GM21526 (cell line): ENCODE measurements at regions not wholly inside any gene's neighbourhood (a gene's known extent, or its start where the extent isn't known, plus 50 kb on each side); places are given as distances from the start of the nearest gene placed in this dataset.
"Not testable (repeated sequence)": the region's sequence is repeated elsewhere in the genome, so short reads cannot be mapped to it uniquely, and the experiment has no call there.

Source experiments
- ATAC-seq: cut with Tn5 transposase; IDR thresholded peaks from one replicate; pipeline ENCODE4 v1.9.1; 2021; ENCODE audit warnings: moderate library complexity; ENCODE audit not compliant: unreplicated experiment, low FRiP score

DNA sequence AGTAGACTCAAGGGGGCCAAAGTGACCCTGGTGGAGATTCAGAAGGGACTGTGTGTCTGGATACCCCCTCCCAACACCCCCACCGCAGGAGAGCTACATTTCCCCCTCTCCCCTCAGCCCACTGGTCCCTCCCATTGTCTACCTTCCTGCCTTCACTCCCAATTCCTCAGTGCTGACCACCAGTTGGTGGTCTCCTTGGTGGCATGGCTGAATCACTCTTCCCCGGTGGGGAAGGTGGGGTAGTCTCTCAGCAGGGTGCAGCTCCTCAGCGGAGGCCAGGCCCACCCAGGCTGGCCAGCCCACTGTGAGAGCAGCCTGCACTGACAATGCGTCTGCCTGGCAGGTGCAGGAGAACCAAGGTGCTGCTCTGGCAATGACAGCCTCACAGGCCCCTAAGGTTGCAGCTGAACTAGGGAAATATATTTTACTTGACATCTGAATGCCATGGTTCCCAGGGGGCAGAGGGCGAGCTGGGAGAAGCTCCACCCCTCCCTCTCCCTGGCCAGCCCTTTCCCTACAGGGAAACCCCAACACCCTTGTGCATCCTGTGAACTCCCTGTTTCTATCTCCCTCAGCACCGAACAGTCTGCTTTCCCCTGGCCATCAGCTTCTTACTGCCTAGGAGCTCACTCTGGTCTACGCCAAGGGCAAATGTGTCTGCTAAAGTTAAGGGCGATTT lies 62.6 kb upstream of the PAX8 start:
- ATAC-seq, result no peak

DNA sequence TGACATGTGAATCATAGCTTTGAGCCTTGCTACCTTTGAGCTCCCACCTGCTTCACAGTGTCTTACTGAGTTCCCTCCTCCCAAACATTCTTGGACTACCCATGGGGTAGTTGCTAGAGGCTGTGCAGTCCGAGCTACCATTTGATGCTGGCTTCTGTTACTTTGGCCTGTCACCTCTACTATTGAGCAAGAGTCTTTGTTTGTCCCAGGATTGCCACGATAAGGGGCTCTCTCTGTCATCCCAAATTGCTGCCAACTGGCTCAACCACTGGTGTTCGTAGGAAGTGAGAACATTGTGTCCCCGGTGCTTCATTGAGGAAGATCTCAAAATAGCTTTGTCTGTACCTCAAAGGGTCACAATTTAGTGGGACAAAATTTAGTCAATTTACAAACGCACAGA lies 59.1 kb upstream of the PAX8 start:
- ATAC-seq, result no peak

DNA sequence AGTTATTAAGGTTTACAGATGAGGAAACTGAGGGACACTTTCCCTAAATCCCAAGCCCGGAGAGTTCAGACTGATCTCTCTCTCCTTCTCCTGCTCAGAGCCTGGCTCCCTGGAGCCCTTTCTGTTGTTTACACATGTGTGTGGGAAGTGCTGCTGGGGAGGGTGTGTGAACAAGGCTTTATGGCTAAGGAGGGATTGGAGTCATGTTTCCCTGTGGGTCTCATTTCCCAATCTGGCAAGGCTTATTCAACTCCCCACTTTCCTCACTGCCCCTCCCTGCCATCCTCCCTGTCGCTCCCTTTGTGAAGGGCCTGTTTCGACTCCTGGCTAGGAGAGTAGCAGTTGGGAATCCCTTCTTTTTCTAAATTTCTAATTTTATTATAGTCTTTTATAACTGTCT lies 57.3 kb upstream of the PAX8 start:
- not testable (repeated sequence) for ATAC-seq

DNA sequence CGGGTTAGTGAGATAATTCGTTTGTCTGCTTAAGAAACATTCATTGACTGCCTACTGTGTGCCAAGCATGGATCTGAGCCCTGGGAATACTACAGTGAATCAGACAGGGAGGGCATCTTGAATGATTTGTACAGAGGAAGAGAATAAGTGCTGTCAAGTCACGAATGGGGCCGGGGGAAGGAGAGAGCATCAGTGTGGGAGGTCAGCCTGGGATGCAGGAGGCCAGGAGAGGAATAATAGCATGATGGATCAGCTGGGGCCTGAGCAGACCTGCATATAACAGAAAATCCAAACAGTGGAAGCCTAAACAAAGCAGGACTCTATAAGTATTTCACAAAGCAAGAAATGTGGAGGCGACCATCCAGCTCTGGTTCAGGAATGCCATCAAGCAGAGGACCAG lies 55.4 kb upstream of the PAX8 start:
- ATAC-seq, result no peak

DNA sequence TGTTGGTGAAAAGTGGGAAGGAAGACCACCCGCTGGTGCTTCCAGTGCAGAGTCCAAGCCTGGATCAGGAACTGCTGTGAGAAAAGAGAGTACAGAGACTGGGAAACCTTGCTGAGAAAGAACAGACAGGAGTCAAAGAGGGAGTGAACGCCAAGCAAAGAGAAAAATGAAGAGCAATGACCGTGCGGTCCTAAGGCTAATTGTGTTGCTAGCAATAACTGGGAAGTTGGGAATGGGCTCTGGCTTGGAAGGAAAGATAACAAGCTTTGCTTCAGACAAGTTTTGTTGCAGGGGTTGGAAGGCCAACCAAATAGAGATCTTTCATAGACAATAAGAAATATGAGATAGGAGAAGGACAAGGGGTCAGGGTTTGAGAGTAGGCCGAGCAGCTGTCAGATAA lies 55.0 kb upstream of the PAX8 start:
- not testable (repeated sequence) for ATAC-seq

DNA sequence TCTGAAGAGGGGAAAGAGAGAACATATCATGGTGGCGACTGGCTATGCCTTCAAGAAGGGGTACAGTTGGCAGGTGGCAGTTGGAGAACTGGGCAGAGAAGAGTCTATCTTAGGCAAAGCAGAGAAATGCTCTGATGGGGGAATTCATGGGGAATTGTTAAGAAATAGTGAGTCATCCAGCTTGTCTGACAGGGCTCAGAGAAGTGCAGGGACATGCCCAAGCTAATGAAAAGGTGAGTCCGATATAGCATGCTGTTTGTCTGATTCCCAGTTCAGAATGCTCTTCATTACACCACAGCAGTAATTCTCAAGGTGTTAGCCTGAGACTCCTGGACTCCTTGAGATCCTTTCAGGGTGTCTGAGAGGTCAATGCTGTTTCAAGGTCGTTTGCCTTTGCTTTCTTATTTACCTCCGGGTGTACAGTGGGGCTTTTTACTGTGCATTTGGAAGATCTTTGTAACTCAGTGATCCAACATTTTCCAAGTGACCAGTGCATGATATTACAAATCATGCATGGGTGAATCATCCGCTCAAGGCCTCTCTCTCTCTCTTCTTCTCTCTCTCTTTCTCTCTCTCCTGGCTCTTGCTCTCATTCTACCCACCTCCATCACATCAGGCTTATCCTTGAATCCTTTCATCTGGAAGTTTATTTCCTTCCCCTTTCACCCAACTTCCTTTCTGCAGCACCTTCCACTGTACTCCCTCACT lies 51.5 kb upstream of the PAX8 start:
- ATAC-seq, result not testable (repeated sequence)

DNA sequence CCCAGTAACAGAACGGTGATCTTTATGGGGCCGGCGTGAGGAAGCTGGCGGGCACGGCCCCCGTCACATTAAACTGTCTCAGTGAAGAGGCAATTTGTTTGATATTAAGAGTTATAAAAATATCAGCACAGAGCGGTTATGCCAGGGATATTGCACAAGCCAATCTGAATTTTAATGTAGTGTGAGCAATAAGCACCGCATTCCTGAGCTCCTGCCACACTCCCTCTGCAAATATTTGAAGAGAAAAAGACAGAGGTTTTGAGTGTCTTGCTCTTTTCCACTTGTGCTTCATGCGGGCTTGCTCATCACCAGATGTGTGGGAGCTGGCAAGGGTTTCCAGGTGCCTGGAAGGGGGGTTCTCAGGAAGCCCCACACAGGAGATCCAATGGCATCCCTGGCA lies 50.3 kb upstream of the PAX8 start:
- ATAC-seq, result not testable (repeated sequence)

DNA sequence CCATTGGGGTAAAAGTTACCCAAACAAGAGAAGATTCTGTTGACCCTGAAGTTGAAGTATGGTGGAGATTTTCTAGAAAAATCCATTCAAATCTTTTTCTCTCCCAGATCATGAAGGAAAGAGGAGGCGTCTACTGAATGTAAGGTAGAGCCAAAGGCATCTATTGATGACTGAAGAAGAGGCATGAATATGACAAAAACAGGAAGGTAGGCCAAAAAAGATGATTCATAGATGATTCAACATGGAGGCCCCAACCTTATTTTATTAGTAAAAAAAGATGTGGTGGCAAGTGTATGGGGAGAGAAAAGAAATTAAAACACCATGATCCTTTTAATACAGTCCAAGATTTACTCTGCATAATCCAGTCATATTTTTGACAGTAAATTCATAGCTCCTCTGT lies 49.9 kb upstream of the PAX8 start:
- not testable (repeated sequence) for ATAC-seq
